GM10266 (cell line): ENCODE measurements at regions not wholly inside any gene's neighbourhood (a gene's known extent, or its start where the extent isn't known, plus 50 kb on each side); places are given as distances from the start of the nearest gene placed in this dataset.

ENCODE experiments used
- DNase-seq: peaks from one replicate; pipeline ENCODE4 v3.0.0; 2012; ENCODE audit errors: extremely low spot score
- TF ChIP-seq, protein P1 (sequence below): IDR thresholded peaks from 2 replicates; pipeline ENCODE4 v1.5.1; 2012; ENCODE audit warnings: mild to moderate bottlenecking, low read depth; ENCODE audit not compliant: control insufficient read depth, insufficient read depth; ENCODE audit errors: missing control alignments

DNA sequence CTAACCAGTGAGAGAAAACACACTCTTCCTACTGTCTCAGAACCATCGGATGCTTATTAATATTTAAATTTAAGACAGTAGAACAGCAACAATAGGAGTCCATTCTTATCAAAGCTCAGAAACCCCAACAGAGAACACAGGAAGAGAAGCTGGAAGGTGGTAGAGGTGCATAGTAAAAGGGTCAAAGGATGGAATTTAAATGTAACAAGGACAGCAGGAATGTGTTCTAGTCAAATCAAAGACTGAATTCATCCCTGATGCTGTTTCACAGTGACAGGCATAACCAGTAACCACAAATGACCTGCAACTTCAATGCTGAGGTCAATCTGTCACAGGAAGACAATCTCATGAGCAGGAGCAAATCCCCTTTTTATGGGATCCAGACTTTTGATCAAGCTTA lies 1259.7 kb downstream of the XPNPEP1 start:
- no peak for DNase-seq
- TF ChIP-seq, protein P1, sequence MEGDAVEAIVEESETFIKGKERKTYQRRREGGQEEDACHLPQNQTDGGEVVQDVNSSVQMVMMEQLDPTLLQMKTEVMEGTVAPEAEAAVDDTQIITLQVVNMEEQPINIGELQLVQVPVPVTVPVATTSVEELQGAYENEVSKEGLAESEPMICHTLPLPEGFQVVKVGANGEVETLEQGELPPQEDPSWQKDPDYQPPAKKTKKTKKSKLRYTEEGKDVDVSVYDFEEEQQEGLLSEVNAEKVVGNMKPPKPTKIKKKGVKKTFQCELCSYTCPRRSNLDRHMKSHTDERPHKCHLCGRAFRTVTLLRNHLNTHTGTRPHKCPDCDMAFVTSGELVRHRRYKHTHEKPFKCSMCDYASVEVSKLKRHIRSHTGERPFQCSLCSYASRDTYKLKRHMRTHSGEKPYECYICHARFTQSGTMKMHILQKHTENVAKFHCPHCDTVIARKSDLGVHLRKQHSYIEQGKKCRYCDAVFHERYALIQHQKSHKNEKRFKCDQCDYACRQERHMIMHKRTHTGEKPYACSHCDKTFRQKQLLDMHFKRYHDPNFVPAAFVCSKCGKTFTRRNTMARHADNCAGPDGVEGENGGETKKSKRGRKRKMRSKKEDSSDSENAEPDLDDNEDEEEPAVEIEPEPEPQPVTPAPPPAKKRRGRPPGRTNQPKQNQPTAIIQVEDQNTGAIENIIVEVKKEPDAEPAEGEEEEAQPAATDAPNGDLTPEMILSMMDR: no peak

DNA sequence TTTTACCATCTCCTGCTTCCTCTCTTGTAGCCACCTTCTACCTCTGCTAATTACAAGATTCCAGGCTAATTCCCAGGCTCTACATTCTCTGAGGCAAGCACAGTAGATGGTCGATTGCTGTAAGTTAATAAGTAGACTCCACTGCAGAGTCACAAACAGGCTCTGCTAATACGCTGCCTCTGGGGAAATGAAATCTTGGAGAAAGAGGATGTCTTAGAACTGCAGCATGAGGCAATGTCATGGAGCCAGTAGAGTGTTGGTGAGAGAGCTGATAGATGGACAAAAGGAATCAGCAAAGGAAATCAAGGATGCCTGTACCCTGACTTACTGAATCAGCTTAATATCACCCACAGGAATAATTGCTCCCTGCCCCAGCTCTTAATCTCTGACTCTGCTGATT lies 1260.3 kb downstream of the XPNPEP1 start:
- no peak for DNase-seq
- TF ChIP-seq, protein P1: no peak

DNA sequence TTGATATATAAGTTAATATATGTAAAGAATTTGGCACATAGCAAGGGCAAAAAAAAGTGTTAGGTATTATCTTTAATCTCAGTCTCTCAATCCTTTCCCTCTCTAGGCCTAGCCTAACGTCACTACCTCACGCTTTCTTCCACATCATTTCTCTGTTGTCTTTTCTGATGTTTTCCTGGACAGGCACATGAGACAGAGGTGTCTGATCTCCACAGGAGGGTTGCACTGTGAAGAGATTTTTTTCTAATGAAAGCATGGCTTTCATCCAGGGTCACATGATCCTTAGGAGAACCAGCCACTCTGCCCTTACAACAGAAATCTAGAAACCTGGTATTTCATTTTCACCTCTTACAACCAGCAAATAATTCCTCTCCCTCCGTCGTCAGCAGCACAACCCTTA lies 1268.3 kb downstream of the XPNPEP1 start:
- DNase-seq: no peak
- TF ChIP-seq, protein P1: no peak

DNA sequence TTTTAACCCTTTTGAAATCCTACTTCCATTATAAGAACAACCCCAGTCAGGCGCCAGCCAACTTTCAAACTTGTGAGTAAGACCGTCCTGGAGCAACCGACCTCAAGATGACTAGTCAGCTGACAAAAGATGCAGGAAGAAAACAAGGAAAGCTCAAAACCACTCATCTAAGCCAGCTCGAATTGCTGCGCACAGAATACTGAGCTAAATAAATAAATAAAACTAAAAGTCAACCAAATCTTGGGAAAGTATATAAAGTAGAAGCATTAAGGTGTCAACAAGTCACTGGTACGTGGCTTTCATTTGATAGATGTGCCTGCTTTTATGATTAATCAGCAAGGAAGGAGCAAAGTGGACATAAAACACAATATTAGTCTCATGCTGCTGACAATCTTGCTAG lies 1269.8 kb downstream of the XPNPEP1 start:
- no peak for DNase-seq
- TF ChIP-seq, protein P1: no peak

DNA sequence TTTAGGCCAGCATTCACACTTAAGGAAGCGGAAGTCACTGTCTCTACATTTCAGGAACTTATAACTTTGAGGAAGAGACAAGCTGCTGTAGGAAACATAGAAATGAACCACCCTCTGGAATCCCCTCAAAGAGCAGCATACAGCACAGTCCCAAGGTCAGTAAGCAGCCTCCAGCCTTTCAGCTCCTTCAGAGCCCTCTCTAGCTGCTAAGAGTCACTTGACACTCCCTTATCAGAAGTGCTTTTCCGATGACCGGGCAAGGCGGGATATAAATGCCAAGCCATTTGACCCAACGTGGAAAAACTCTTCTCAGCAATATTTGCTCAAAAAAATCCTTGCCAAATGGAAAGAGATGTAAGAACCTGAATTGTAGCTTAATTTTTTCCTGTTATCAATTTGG lies 1284.3 kb downstream of the XPNPEP1 start:
- DNase-seq: no peak
- TF ChIP-seq, protein P1: no peak

DNA sequence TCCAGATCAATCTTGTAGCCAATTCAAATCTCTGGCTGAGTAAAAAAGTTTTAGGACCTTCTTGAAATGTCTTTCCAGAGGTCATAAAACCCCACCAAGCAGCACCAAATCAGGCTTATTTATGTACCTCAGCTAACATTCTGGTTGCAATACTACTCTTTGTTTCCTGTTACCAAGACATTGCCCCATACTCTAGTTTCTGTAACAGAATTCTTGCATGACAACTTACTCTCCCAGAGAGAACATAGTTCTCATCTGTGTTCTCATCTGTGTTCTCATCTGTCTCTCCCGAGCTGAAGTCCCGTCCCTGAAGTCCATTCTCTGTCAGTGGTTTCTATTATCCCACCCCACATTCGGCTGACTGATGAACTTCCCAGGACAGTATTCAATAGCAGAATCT lies 1285.1 kb downstream of the XPNPEP1 start:
- TF ChIP-seq, protein P1: no peak

DNA sequence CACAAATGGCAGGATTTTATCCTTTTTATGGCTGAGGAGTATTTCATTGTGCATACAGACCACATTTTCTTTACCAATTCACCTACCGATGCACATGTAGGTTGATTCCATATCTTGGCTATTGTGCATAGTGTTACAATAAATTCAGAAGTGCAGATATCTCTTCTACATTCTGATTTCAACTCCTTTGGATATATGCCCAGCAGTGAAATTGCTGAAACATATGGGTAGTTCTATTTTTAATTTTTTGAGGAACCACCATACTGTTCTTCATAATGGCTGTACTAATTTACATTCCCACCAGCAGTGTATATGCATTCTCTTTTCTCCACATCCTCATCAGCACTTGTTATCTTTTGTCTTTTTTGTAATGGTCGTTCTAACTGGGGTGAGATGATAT lies 1290.3 kb downstream of the XPNPEP1 start:
- TF ChIP-seq, protein P1: no peak
- no peak for DNase-seq

More for the DNA sequence above, 1285.1 kb downstream of the XPNPEP1 start:
- no peak for DNase-seq

DNA sequence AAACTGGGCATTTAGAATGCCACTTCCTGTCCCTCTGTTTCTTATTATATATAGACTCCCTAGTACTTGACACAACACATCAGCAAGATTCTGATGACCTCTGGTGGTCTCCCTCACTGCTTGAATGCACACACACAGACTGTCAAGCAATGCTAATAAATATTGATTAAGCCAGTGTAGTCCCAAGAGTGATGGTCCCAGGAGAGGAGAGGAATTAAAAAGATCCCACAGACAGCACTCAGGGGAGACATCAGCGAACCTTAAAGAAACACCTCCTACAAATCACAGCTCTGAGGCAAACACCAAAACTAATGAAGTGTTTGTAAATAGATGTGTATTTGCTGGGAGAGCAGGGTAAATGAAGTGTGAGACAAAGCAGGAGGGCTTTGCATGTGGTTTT lies 1291.2 kb downstream of the XPNPEP1 start:
- TF ChIP-seq, protein P1: no peak
- DNase-seq: no peak
